ENCODE measurements at regions not wholly inside any gene's neighbourhood (a gene's known extent, or its start where the extent isn't known, plus 50 kb on each side); places are given as distances from the start of the nearest gene placed in this dataset.

DNA sequence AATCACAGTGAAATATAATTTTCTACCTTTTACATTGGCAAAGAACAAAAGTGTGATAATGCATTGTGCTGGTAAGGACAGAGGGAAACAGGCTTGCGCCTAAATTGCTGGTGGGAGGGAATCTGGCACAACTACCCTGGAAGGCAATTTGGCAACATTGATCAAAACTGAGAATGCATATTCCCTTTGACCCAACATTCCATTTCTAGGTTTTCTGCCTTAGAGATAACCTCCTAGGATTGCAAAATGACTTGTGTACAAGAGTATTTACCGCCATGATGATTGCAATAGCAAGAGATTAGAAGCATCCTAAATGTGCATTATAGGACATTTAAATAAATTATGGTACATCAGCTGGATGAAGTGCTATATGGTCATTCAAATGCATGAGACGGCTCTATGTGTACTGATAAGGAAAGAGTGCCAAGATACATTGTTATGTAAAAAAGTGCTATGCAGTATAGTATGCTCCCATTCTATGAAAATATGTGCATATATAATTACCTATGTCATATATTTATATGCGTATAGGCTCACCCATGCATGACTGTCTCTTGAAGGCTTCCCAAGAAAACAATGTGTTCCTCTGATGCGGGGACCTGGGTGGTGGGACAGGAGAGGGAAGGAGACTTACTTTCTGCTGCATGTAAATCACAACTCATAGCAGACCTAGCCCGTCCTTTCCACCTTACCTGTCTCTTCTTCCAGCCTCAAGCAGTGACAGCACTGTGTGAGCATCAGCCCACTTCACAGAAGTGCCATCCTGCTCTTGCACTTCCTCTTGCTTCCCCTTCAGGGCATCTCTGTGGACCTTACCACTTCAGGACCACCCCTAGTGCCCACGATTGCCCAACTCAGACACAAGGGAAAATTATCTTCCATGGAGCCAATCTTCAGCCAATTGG is 249.9 kb upstream of the TLE3 start:
- DNase-seq (ENCODE audit: low spot score): no peak

GRCh38 chr15:70345251-70346019 is 247.7 kb upstream of the TLE3 start:
- no peak for DNase-seq (ENCODE audit: low spot score)

- no peak for DNase-seq (ENCODE audit: low spot score)
Observed at GRCh38 chr15:70344666-70345065, 246.9 kb upstream of the TLE3 start.

- DNase-seq (ENCODE audit: low spot score): no peak
Observed at GRCh38 chr15:70343961-70344621, 246.4 kb upstream of the TLE3 start.

- DNase-seq (ENCODE audit: low spot score): no peak
Observed at GRCh38 chr15:70342554-70343548, 245.1 kb upstream of the TLE3 start.

DNA sequence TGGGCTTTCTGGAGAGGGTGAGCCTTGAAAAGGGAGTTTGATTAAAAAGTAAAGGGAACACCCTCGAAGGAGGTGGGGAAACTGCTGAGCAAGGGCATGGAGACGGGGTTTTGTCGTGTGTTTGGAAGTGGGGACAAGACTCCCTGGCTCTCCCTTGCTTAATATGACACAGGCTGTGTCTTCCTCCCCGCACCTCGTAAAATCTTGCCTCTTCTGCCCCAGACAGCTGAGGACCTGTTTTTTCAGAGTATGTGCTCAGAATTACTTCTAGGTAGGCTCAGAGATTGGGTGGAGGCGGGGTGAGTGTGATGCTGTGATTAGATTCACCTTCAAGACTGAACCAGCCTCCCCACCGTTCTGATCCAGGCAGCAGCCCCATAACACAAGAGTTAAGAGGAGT is 244.4 kb upstream of the TLE3 start:
- no peak for DNase-seq (ENCODE audit: low spot score)

- no peak for DNase-seq (ENCODE audit: low spot score)
Observed at GRCh38 chr15:70341566-70341965, 243.8 kb upstream of the TLE3 start.

GRCh38 chr15:70340494-70340870 is 242.8 kb upstream of the TLE3 start:
- no peak for DNase-seq (ENCODE audit: low spot score)

DNA sequence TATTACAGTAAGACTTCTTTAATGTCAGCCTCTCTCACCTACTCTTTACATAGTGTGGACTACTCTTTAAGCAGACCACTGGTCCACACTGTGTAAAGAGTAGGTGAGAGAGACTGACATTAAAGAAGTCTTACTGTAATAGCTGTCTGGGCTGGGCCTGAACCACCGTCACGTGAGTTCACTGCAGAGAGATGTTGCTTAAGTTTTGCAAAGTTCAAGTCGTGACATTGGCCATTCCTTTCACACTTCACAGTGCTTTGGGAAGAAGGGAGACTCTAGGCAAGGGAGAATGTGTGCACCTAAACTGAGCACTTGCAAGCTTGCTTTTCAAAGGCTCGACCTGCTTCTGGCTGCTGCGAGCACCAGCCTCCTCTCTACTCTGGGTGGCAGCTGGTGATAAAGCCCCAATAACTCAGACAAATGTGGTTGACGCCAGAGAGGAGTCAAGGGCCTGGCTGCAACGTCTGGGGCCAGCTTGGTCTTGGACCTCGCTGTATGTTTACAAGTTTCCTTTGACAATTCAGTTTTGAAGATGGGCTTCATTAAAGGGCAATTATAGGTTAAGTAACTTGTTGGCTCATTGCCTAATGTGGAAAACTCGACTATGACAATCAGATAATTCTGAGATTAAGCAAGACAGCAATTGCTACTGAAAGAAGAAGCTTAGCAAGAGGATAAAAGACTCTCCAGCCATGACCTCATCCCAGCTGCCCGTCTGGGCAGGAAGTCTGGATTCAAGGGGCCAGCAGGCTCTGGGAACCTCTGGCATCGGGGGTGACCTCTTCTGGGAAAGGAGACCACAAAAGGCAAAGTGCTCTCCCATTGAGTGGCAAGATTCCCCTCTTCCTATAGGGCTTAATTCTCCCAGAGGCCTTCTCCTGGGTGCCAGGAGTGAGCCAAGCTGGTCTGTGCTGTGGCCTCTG is 242.1 kb upstream of the TLE3 start:
- DNase-seq (ENCODE audit: low spot score): peak; percentile 30

- no peak for DNase-seq (ENCODE audit: low spot score)
Observed at GRCh38 chr15:70337277-70338186, 239.8 kb upstream of the TLE3 start.

GRCh38 chr15:70336425-70337009 is 238.8 kb upstream of the TLE3 start:
- no peak for DNase-seq (ENCODE audit: low spot score)

DNA sequence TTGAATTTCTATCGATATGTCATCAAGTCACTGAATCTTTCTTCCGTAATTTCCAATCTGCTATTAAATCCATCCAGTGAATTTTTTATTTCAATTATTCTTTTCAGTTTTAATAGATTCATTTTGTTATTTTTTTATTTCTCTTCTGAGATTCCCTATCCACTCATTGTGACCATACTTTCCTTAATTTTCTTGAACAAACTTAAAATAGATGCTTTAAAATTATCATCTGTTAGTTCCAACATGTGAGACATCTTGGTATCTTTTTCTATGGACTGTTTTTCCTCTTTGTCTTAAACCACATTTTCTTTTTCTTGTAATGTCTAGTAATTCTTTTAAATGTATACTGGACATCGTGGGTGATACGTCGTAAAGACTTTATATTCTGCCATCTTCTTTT is 236.6 kb upstream of the TLE3 start:
- DNase-seq (ENCODE audit: low spot score): no peak

DNA sequence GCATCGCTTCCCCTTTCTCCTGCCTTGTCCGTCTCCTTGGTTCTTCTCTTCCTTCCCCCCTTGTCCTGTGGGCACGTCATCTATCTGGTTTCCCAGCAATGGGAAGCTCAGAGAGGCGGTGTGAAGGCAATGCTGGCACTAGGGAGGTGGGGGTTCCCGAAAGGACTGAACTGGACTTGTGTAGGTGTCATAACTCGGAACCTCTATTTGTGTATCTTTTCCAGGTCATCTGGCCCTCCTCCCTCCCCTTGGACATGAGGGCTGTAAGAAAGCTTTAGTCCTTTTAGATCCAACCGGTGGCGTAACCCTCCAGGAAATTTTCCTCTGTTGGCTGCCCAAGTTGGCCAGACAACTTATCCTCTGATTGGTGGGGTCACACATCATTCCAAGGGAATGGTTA is 231.5 kb upstream of the TLE3 start:
- DNase-seq (ENCODE audit: low spot score): no peak

DNA sequence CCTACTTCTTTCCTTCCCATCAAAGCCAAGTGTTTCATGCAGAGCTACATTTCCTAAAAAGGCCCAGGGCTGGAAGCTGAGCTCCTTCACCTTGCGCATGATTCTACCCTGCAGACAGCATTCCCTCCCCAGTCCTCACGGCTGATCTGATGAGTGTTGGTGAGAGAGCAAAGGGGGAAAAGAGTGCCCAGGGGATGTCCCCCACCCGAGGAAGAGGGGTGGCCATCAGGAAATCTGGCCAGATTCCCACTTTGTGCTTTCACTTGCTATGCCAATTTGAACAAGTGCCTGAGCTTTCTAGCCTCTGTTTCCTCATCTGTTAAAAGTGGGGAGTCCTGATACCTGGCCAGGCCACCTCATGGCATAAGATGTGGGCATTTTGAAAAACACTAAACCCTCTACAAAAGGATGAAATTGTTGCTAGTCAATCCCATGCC is 231.0 kb upstream of the TLE3 start:
- DNase-seq (ENCODE audit: low spot score): no peak

GRCh38 chr15:70327856-70328678 is 230.3 kb upstream of the TLE3 start:
- peak; percentile 91 for DNase-seq (ENCODE audit: low spot score)

DNA sequence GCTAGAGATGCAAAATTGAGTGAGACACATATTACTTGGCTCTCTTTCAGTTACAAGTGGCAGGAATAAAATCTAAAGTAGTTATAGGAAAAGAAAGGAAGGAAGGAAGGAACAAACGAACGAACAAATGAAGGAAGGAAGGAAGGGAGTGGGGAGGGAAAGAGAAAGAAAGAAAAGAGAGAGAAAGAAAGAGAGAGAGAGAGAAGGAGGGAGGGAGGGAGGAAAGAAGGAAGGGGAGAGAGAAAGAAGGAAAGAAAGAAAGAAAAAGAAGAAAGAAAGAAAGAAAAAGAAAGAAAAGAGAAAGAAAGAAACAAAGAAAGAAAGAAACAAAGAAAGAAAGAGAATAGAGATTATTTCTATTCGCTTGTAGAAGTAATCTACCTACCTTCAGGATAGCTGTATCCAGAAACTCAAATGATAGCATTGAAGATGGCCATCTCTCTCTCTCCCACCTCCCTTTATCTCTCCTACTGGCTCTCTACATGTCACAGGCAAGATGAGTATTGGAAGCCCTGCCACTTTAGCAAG is 229.7 kb upstream of the TLE3 start:
- DNase-seq (ENCODE audit: low spot score): no peak
